OCI-LY7 (cell line): ENCODE measurements at regions not wholly inside any gene's neighbourhood (a gene's known extent, or its start where the extent isn't known, plus 50 kb on each side); places are given as distances from the start of the nearest gene placed in this dataset.
"Not testable (repeated sequence)": the region's sequence is repeated elsewhere in the genome, so short reads cannot be mapped to it uniquely, and the experiment has no call there.

Experiments
- BruUV-seq: library from RNA; stranded (reverse); fragments of 400-500 nt; replicated peaks from 2 replicates; lab custom pipeline; 2021; lab: Mats Ljungman, UMichigan
- CTCF ChIA-PET: fragments of 300-600 bp; sonication (Branson Sonifier 250); formaldehyde crosslinking; loops from one replicate; lab custom pipeline; 2022; ENCODE audit warnings: antibody characterized with exemption; ENCODE audit not compliant: unreplicated experiment; lab: Charles Lee
- POLR2A ChIA-PET: fragments of 300-600 bp; sonication (Branson Sonifier 250); formaldehyde crosslinking; loops from one replicate; lab custom pipeline; 2022; ENCODE audit warnings: antibody characterized with exemption; lab: Charles Lee
- DNase-seq: peaks from one replicate; pipeline ENCODE4 v3.0.0-alpha.2; 2015; ENCODE audit warnings: low spot score
- H2AFZ ChIP-seq: fragments of 200-600 bp; sonication (generic), shearing (Covaris generic); 2 replicates; pipeline ENCODE4 v1.6.1; 2014; ENCODE audit warnings: mild to moderate bottlenecking, antibody characterized with exemption, low read length, moderate library complexity
- H3K27ac ChIP-seq: fragments of 200-600 bp; sonication (generic); 2 replicates; pipeline ENCODE4 v1.5.1; 2014; ENCODE audit warnings: mixed run types, low read depth, mild to moderate bottlenecking, moderate library complexity, low read length, inconsistent platforms; ENCODE audit not compliant: poor library complexity, severe bottlenecking
- H3K36me3 ChIP-seq: fragments of 200-600 bp; sonication (generic); 2 replicates; pipeline ENCODE4 v1.6.1; 2014; ENCODE audit warnings: mild to moderate bottlenecking, antibody characterized with exemption, low read length, moderate library complexity, mixed read lengths; ENCODE audit not compliant: insufficient read depth
- H3K4me1 ChIP-seq: fragments of 200-600 bp; sonication (generic); 2 replicates; pipeline ENCODE4 v1.5.1; 2014; ENCODE audit warnings: mild to moderate bottlenecking, low read length; ENCODE audit not compliant: insufficient read depth, poor library complexity, severe bottlenecking
- H3K4me2 ChIP-seq: fragments of 200-600 bp; sonication (generic); 2 replicates; pipeline ENCODE4 v1.6.1; 2014; ENCODE audit warnings: mild to moderate bottlenecking, low read length
- H3K4me3 ChIP-seq: fragments of 200-600 bp; sonication (generic); 2 replicates; pipeline ENCODE4 v1.5.1; 2014; ENCODE audit warnings: mild to moderate bottlenecking, low read depth, low read length; ENCODE audit not compliant: poor library complexity, severe bottlenecking
- H3K79me2 ChIP-seq: fragments of 200-600 bp; sonication (generic); 2 replicates; pipeline ENCODE4 v1.6.1; 2016; ENCODE audit warnings: low read depth, mild to moderate bottlenecking, low read length, moderate library complexity, mixed read lengths; ENCODE audit not compliant: insufficient read depth
- H3K9me2 ChIP-seq: fragments of 200-600 bp; sonication (generic); 2 replicates; pipeline ENCODE4 v1.6.1; 2016; ENCODE audit warnings: mild to moderate bottlenecking, low read length, mixed read lengths; ENCODE audit not compliant: insufficient read depth
- H3K9me3 ChIP-seq: fragments of 200-600 bp; sonication (generic); 2 replicates; pipeline ENCODE4 v1.6.1; 2014; ENCODE audit warnings: mild to moderate bottlenecking, mixed run types, low read length, mixed read lengths
- H4K20me1 ChIP-seq: fragments of 200-600 bp; sonication (generic); 2 replicates; pipeline ENCODE4 v1.6.1; 2014; ENCODE audit warnings: mild to moderate bottlenecking, antibody characterized with exemption, low read length, moderate library complexity, mixed read lengths; ENCODE audit not compliant: insufficient read depth
- EZH2phosphoT487 ChIP-seq: fragments of 200-600 bp; sonication (generic); IDR thresholded peaks from 2 replicates; pipeline ENCODE4 v1.6.1; 2018; ENCODE audit warnings: low read depth, borderline replicate concordance, mild to moderate bottlenecking, mixed run types, antibody characterized with exemption, low read length, moderate library complexity, mixed read lengths
- intact Hi-C: fragments of 100-400 bp; cut with micrococcal nuclease; formaldehyde crosslinking; loops from one replicate; pipeline ENCODE4 v1.10.0; 2022; ENCODE audit not compliant: unreplicated experiment
- TF ChIP-seq, protein P1 (sequence below): fragments of 200-600 bp; sonication (generic); conservative IDR thresholded peaks from 2 replicates; pipeline ENCODE4 v1.5.1; 2014; ENCODE audit warnings: mild to moderate bottlenecking, antibody characterized with exemption, low read length, moderate library complexity, mixed read lengths

DNA sequence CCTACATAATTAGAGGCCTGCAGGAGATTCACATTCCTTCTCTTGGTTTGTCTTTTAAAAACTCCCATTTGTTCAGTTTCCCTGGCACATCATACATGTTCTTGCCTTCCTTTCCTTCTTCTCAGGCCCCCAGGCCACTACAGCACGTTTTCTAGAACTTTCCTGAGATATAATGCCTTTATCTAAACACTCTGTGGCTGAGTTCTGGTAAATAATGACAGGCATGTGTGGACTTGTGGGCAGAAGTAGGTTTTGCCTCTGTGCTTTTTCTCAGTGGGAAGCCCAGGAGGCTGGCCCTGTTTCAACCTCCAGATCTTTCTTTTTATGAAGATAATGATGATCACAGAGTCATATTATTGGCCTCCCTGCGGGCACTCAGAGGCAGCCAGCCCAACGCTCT lies 117.2 kb downstream of the TMX1 start:
- DNase-seq = no peak
- ChIA-PET POLR2A (no interaction called here), CTCF (no interaction called here)
- intact Hi-C loops = no loop called here
- no peak overlapping the region for H3K27ac ChIP-seq
- no TSS peak for BruUV-seq
- no peak overlapping the region for H3K4me3 ChIP-seq
- no peak overlapping the region for H3K4me2 ChIP-seq
- H3K9me3 ChIP-seq = no peaks in the 10 kb centered on the region
- no peaks in the 10 kb centered on the region for H3K79me2 ChIP-seq
- H3K4me1 ChIP-seq = no peaks in the 10 kb centered on the region
- TF ChIP-seq, protein P1, sequence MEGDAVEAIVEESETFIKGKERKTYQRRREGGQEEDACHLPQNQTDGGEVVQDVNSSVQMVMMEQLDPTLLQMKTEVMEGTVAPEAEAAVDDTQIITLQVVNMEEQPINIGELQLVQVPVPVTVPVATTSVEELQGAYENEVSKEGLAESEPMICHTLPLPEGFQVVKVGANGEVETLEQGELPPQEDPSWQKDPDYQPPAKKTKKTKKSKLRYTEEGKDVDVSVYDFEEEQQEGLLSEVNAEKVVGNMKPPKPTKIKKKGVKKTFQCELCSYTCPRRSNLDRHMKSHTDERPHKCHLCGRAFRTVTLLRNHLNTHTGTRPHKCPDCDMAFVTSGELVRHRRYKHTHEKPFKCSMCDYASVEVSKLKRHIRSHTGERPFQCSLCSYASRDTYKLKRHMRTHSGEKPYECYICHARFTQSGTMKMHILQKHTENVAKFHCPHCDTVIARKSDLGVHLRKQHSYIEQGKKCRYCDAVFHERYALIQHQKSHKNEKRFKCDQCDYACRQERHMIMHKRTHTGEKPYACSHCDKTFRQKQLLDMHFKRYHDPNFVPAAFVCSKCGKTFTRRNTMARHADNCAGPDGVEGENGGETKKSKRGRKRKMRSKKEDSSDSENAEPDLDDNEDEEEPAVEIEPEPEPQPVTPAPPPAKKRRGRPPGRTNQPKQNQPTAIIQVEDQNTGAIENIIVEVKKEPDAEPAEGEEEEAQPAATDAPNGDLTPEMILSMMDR = no peak
- no peak for TF ChIP-seq EZH2phosphoT487
- no peaks in the 10 kb centered on the region for H3K9me2 ChIP-seq
- no peaks in the 10 kb centered on the region for H4K20me1 ChIP-seq
- H2AFZ ChIP-seq = no peak overlapping the region
- no peaks in the 10 kb centered on the region for H3K36me3 ChIP-seq

DNA sequence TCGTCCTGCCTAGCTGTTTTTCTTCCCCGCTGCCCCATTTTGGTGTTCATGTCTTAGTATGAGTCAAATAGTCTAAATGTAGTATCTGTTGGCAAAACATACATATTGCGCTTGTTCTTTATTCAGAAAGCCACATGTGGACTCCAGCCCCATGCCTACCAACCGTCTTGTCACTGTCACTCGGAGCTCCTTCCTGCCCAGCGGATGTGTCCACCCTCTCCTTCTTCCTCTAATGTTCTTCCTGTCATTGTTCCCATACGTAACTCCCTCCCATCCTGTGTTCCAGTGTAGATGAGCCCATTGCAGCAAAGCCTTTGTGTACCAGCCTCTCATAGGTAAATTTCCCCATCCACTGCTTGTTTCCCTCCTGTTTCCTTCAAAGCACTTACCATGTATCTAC lies 120.5 kb downstream of the TMX1 start:
- H4K20me1 ChIP-seq = no peaks in the 10 kb centered on the region
- no peaks in the 10 kb centered on the region for H3K4me1 ChIP-seq
- H3K36me3 ChIP-seq = no peaks in the 10 kb centered on the region
- no peak for TF ChIP-seq EZH2phosphoT487
- TF ChIP-seq, protein P1 = no peak
- intact Hi-C loops = no loop called here
- H3K4me3 ChIP-seq = no peak overlapping the region
- no peak for DNase-seq
- no TSS peak for BruUV-seq
- H3K9me2 ChIP-seq = no peaks in the 10 kb centered on the region
- ChIA-PET POLR2A (no interaction called here), CTCF (no interaction called here)
- no peak overlapping the region for H2AFZ ChIP-seq
- H3K9me3 ChIP-seq = no peaks in the 10 kb centered on the region
- H3K4me2 ChIP-seq = no peak overlapping the region
- H3K79me2 ChIP-seq = no peaks in the 10 kb centered on the region
- no peak overlapping the region for H3K27ac ChIP-seq

DNA sequence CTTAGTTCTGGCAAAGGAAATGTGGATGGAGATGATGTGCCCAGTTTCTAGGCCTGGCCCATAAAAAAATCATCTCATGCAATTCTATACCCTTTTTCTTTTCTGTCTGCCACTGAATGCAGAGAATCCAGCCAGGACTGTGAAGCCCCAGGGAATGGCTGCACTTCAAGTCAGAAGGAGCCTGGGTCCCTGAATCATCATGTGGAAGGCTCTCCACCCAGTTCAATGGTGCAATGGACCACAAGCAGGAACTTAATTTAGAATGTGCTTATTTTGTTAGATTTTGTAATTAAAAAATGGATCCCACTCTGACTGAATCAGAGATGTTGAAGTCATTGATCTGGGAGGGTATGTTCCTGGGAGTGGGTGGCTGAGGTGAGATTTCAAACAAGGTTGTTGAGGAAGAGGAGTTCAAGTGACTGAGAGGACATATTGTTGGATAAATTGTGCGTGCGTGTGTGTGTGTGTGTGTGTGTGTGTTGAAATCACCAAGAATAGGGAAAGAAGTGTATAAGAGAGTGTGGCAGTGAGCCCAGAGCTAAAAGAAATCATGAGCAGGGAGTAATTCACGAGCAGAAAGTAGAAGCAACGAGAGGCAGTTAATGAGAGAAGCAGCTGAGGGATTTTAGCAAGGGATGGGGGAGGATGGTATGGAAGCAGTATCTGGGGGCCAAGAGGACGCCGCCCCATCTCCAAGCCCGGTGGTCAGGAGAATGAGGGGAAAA lies 125.4 kb downstream of the TMX1 start:
- no peak for TF ChIP-seq EZH2phosphoT487
- TF ChIP-seq, protein P1 = no peak
- Histone ChIP-seq H3K36me3 (no peaks in the 10 kb centered on the region), H3K9me2 (no peaks in the 10 kb centered on the region), H4K20me1 (no peaks in the 10 kb centered on the region), H3K27ac (no peak overlapping the region), H3K79me2 (no peaks in the 10 kb centered on the region), H3K4me3 (no peak overlapping the region), H3K4me1 (no peaks in the 10 kb centered on the region), H3K9me3 (no peaks in the 10 kb centered on the region), H2AFZ (no peak overlapping the region), H3K4me2 (no peak overlapping the region)
- intact Hi-C loops = no loop called here
- DNase-seq = no peak
- CTCF ChIA-PET = no interaction called here
- no TSS peak for BruUV-seq
- POLR2A ChIA-PET = no interaction called here

DNA sequence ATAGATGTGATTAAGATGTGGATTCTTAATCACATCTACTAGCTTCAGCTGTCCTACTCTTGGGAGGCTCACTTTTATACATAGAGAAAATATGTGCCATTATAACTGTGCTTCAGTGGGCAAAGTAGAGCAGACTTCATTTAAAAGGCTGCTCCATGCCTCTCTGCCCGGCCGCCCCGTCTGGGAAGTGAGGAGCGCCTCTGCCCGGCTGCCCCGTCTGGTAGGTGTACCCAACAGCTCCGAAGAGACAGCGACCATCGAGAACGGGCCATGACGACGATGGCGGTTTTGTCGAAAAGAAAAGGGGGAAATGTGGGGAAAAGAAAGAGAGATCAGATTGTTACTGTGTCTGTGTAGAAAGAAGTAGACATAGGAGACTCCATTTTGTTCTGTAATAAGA lies 126.4 kb downstream of the TMX1 start:
- H3K4me2 ChIP-seq, H3K9me2 ChIP-seq, intact Hi-C loops, CTCF ChIA-PET, H3K4me3 ChIP-seq, H4K20me1 ChIP-seq, H3K9me3 ChIP-seq, BruUV-seq, H3K79me2 ChIP-seq, H3K36me3 ChIP-seq, H3K27ac ChIP-seq, H2AFZ ChIP-seq, DNase-seq, H3K4me1 ChIP-seq, POLR2A ChIA-PET: not testable (repeated sequence)
